Mesothelial cell of epicardium (in vitro differentiated cells): ENCODE measurements at regions not wholly inside any gene's neighbourhood (a gene's known extent, or its start where the extent isn't known, plus 50 kb on each side); places are given as distances from the start of the nearest gene placed in this dataset.
"Not testable (repeated sequence)": the region's sequence is repeated elsewhere in the genome, so short reads cannot be mapped to it uniquely, and the experiment has no call there.

ENCODE experiments used
- DNase-seq, 2 experiments: peaks; one replicate each; pipeline ENCODE4 v3.0.0; 2021; ENCODE audit warnings: low spot score in 2 of 2; ENCODE audit not compliant: unreplicated experiment in 2 of 2
- H3K27ac Mint-ChIP-seq: 2 replicates; pipeline ENCODE4 v1.8.0; 2021; ENCODE audit warnings: mixed read lengths
- H3K27me3 Mint-ChIP-seq: 2 replicates; pipeline ENCODE4 v1.8.0; 2021; ENCODE audit warnings: low read depth, mixed read lengths
- H3K36me3 Mint-ChIP-seq: 2 replicates; pipeline ENCODE4 v1.8.0; 2021; ENCODE audit warnings: mixed read lengths
- H3K4me1 Mint-ChIP-seq: 2 replicates; pipeline ENCODE4 v1.8.0; 2021; ENCODE audit warnings: mixed read lengths
- H3K4me3 Mint-ChIP-seq: 2 replicates; pipeline ENCODE4 v1.8.0; 2021; ENCODE audit warnings: mild to moderate bottlenecking, moderate library complexity, mixed read lengths
- H3K9me3 Mint-ChIP-seq: 2 replicates; pipeline ENCODE4 v1.8.0; 2021; ENCODE audit warnings: mixed read lengths
- TF ChIP-seq, protein P1 (sequence below): fragments of 200-600 bp; sonication (generic); IDR thresholded peaks from one replicate; pipeline ENCODE4 v1.5.0; 2021; ENCODE audit warnings: antibody characterized with exemption; ENCODE audit not compliant: unreplicated experiment

DNA sequence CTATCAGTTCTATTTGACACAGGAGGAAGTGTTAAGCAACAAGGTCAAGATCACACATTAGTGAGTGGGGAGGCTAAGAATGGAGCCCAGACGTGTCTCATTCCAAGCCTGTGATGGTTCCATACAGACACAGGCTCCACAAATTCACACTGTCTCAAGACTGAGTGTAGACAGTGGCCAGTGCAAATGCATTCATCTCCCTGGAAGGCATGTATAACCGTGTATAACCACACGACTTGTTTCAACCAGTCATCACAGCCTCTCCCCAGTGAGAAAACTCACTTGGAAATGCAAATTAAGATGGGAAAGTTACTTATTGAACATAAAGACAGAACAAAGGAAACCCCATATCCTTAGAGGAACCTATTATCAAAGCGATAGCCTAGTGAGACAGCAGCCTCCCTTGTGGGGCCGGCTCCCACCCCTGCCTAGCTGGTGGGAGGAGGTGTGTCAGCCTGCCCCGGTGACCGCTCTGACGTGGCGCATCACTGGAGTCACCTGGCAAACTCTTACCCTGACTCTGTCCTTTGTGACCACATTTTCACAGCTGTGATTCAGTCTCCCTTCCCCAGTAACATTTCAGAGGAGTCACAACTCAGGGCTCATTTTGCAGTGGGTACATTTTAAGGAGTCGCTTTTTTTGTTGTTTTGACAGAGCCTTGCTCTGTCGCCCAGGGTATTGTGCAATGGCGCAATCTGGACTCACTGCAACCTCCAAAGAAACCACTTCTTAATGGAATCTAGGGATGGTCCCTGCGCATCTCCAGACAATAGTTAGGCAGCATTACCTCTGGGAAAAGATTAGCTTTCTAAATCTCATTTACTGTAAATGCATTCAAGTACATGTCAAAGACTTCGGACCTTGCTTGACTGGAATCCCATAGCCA, 126.6 kb upstream of the PARD3 start:
- no peak overlapping the region for H3K27ac Mint-ChIP-seq
- no peaks in the 10 kb centered on the region for H3K4me1 Mint-ChIP-seq
- TF ChIP-seq, protein P1, sequence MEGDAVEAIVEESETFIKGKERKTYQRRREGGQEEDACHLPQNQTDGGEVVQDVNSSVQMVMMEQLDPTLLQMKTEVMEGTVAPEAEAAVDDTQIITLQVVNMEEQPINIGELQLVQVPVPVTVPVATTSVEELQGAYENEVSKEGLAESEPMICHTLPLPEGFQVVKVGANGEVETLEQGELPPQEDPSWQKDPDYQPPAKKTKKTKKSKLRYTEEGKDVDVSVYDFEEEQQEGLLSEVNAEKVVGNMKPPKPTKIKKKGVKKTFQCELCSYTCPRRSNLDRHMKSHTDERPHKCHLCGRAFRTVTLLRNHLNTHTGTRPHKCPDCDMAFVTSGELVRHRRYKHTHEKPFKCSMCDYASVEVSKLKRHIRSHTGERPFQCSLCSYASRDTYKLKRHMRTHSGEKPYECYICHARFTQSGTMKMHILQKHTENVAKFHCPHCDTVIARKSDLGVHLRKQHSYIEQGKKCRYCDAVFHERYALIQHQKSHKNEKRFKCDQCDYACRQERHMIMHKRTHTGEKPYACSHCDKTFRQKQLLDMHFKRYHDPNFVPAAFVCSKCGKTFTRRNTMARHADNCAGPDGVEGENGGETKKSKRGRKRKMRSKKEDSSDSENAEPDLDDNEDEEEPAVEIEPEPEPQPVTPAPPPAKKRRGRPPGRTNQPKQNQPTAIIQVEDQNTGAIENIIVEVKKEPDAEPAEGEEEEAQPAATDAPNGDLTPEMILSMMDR = no peak

DNA sequence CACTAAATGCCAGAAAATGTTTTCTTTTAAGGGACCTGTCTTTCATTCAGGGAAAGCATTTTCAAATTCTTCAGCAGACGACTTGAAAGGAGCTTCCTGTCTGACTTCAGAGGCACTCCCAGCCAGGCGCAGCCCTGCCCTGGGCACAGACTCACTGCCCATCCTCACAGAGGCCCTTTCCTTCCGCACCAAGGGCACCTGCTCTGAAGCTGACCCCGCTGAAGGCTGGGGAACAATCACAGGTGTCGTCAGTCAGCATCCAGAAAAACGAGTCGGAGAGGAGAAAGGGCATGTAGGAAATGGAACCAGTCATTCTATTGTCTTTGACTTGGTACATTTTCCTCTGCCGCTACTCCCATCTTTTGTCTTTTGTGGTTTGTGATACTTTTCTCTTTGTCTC, 125.3 kb upstream of the PARD3 start:
- H3K9me3 Mint-ChIP-seq = no peaks in the 10 kb centered on the region
- DNase-seq = no peak
- no peaks in the 10 kb centered on the region for H3K4me1 Mint-ChIP-seq
- no peak overlapping the region for H3K4me3 Mint-ChIP-seq
- H3K27ac Mint-ChIP-seq = no peak overlapping the region
- H3K36me3 Mint-ChIP-seq = no peaks in the 10 kb centered on the region
- TF ChIP-seq, protein P1 = no peak
- no peaks in the 10 kb centered on the region for H3K27me3 Mint-ChIP-seq

More for the DNA sequence above, 126.6 kb upstream of the PARD3 start:
- no peak for DNase-seq
- Mint-ChIP-seq H3K27me3 (no peaks in the 10 kb centered on the region), H3K4me3 (no peak overlapping the region), H3K36me3 (no peaks in the 10 kb centered on the region), H3K9me3 (no peaks in the 10 kb centered on the region)

GRCh38 chr10:34938399-34938670, 123.2 kb upstream of the PARD3 start:
- Mint-ChIP-seq H3K4me3 (no peak overlapping the region), H3K9me3 (no peaks in the 10 kb centered on the region), H3K27ac (no peak overlapping the region), H3K4me1 (no peaks in the 10 kb centered on the region), H3K36me3 (no peaks in the 10 kb centered on the region), H3K27me3 (no peaks in the 10 kb centered on the region)
- TF ChIP-seq, protein P1 = no peak
- DNase-seq = no peak

DNA sequence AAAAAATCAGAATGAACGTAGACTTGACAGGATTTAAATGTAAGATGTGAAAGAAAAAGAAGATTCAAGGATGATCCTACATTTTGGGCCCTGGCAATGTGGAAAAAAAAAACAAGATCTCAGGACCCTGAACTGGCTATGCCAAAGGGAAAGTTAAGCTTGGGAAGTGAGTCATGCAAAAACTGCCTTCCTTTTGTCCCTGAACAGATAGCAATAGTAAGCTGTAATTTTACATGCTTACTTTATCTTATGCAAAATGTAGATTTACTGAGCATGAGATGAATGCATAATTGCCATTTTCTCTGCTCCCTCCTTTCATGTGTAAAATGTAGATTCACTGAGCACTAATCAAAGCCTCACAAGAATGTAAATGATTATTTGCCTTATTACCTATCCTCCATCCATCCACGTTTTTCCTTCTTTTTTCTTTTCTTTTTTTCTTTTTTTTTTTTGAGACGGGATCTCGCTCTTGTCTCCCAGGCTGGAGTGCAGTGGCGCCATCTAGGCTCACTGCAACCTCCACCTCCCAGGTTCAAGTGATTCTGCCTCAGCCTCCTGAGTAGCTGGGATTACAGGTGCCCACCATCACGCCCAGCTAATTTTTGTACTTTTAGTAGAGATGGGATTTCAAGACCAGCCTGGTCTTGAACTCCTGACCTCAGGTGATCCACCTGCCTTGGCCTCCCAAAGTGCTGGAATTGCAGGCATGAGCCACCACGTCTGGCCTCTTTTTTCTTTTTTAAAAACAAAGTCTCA, 122.7 kb upstream of the PARD3 start:
- H3K27ac Mint-ChIP-seq, H3K4me1 Mint-ChIP-seq, H3K27me3 Mint-ChIP-seq, H3K9me3 Mint-ChIP-seq, DNase-seq, H3K36me3 Mint-ChIP-seq, H3K4me3 Mint-ChIP-seq: not testable (repeated sequence)

GRCh38 chr10:34936061-34936460, 121.0 kb upstream of the PARD3 start:
- Mint-ChIP-seq H3K4me1 (no peaks in the 10 kb centered on the region), H3K36me3 (no peaks in the 10 kb centered on the region), H3K4me3 (no peak overlapping the region), H3K27me3 (no peaks in the 10 kb centered on the region), H3K9me3 (no peaks in the 10 kb centered on the region), H3K27ac (no peak overlapping the region)
- DNase-seq = no peak
- TF ChIP-seq, protein P1 = no peak

- DNase-seq = no peak
- Mint-ChIP-seq H3K9me3 (no peaks in the 10 kb centered on the region), H3K4me1 (no peaks in the 10 kb centered on the region), H3K4me3 (no peak overlapping the region), H3K27me3 (no peaks in the 10 kb centered on the region), H3K27ac (no peak overlapping the region), H3K36me3 (no peaks in the 10 kb centered on the region)
- TF ChIP-seq, protein P1 = no peak
These were observed 118.6 kb upstream of the PARD3 start for GRCh38 chr10:34933676-34934075.
